ENCODE measurements at regions not wholly inside any gene's neighbourhood (a gene's known extent, or its start where the extent isn't known, plus 50 kb on each side); places are given as distances from the start of the nearest gene placed in this dataset.

- ATAC-seq (no peak), DNase-seq (ENCODE audit: extremely low read depth in 1 of 4, low spot score in 3 of 4) (no peak), FAIRE-seq (no peak)
- in situ Hi-C loops (cut with MboI) (no loop called here), intact Hi-C loops (cut with micrococcal nuclease) (no loop called here)
- Histone ChIP-seq H3K9me1 (ENCODE audit: control insufficient read depth, insufficient read depth, low read length) (no peaks in the 10 kb centered on the region), H3K27ac (ENCODE audit: extremely low read depth, low read depth, low read length) (no peak overlapping the region), H3K4me1 (replicated peaks in 1 of 2; ENCODE audit: control insufficient read depth in 2 of 2, insufficient read depth in 2 of 2, low read length in 2 of 2) (peaks cover 0 to 6% of the 10 kb centered on the region in 2 experiments; a peak in 3 of 5 replicates), H3K9ac (ENCODE audit: insufficient read depth in 1 of 2, low read depth in 2 of 2, low read length in 2 of 2) (no peak overlapping the region), H2AFZ (ENCODE audit: low read depth, low read length) (0 out of 2 replicates have a peak overlapping the region, but pooled peaks have one; percentile 34), H3K4me3 (no peak overlapping the region), H3K27me3 (ENCODE audit: control insufficient read depth in 2 of 2, insufficient read depth in 2 of 2, low read length in 2 of 2) (no peaks in the 10 kb centered on the region), H3K36me3 (ENCODE audit: control insufficient read depth, insufficient read depth, low read length) (no peaks in the 10 kb centered on the region), H3K9me3 (replicated peaks; ENCODE audit: control insufficient read depth, insufficient read depth, low read depth, low read length) (no peaks in the 10 kb centered on the region), H4K20me1 (replicated peaks; ENCODE audit: control insufficient read depth, insufficient read depth, low read length) (no peaks in the 10 kb centered on the region), H3K4me2 (ENCODE audit: insufficient read depth, low read length) (no peak overlapping the region), H3K79me2 (ENCODE audit: control insufficient read depth, insufficient read depth, low read length) (no peaks in the 10 kb centered on the region)
- 7% methylated on average over 5 of the region's 5 CpGs for WGBS (ENCODE audit: insufficient coverage, low coverage, missing lambda C conversion rate)
- BruUV-seq (replicated peaks), result no TSS peak
- TF ChIP-seq TAF7 (tag; IDR thresholded peaks at IDR 0.05) (no peak), ZNF316 (IDR thresholded peaks at IDR 0.05) (no peak)
- ChIA-PET POLR2A (no interaction called here), CTCF (ENCODE audit: low intra/inter-chr PET ratio) (no interaction called here)
Measured at GRCh38 chr11:113578715-113579250, 103.6 kb upstream of the DRD2 start.

GRCh38 chr11:113578033-113578380 lies 102.8 kb upstream of the DRD2 start:
- no peak overlapping the region for H2AFZ ChIP-seq (ENCODE audit: low read depth, low read length)
- BruUV-seq (replicated peaks), result no TSS peak
- CTCF ChIA-PET (ENCODE audit: low intra/inter-chr PET ratio), result no interaction called here
- TF ChIP-seq ZNF77 (CRISPR knock-in tag; IDR thresholded peaks at IDR 0.05) (no peak), CHCHD3 (CRISPR knock-in tag; IDR thresholded peaks at IDR 0.05) (no peak), ZNF253 (CRISPR knock-in tag; conservative IDR thresholded peaks at IDR 0.05) (no peak), ATF7 (IDR thresholded peaks at IDR 0.05) (no peak), HMBOX1 (IDR thresholded peaks at IDR 0.05) (no peak), BRD9 (IDR thresholded peaks at IDR 0.05; ENCODE audit: low read depth, partially characterized antibody) (no peak), TRIM24 (IDR thresholded peaks at IDR 0.05) (no peak), DIDO1 (tag; IDR thresholded peaks at IDR 0.05; ENCODE audit: low read depth) (no peak), BRF2 (IDR thresholded peaks at IDR 0.05; ENCODE audit: borderline replicate concordance, insufficient read depth, insufficient read length) (no peak), SMARCE1 (IDR thresholded peaks at IDR 0.05) (no peak), MTA3 (IDR thresholded peaks at IDR 0.05; ENCODE audit: borderline replicate concordance) (no peak), ZSCAN32 (CRISPR knock-in tag; IDR thresholded peaks at IDR 0.05) (no peak), KLF1 (tag; IDR thresholded peaks at IDR 0.05) (no peak), ZBTB26 (CRISPR knock-in tag; IDR thresholded peaks at IDR 0.05) (no peak), RBM22 (IDR thresholded peaks at IDR 0.05; ENCODE audit: low read depth, low read length, poor library complexity, severe bottlenecking) (no peak)

More at GRCh38 chr11:113578033-113578380, 102.8 kb upstream of the DRD2 start:
- H4K20me1 ChIP-seq (replicated peaks; ENCODE audit: control insufficient read depth, insufficient read depth, low read length), result no peaks in the 10 kb centered on the region
- H3K4me3 ChIP-seq, result no peak overlapping the region
- no peak overlapping the region for H3K27ac ChIP-seq (ENCODE audit: extremely low read depth, low read depth, low read length)
- POLR2A ChIA-PET, result no interaction called here
- H3K36me3 ChIP-seq (ENCODE audit: control insufficient read depth, insufficient read depth, low read length), result no peaks in the 10 kb centered on the region
- no peak for FAIRE-seq
- no peak overlapping the region; a peak in 1 of 4 replicates for H3K9ac ChIP-seq (ENCODE audit: insufficient read depth in 1 of 2, low read depth in 2 of 2, low read length in 2 of 2)
- DNase-seq (ENCODE audit: extremely low read depth in 1 of 4, low spot score in 3 of 4), result no peak
- ATAC-seq, result no peak
- no peaks in the 10 kb centered on the region for H3K27me3 ChIP-seq (ENCODE audit: control insufficient read depth in 2 of 2, insufficient read depth in 2 of 2, low read length in 2 of 2)
- H3K9me1 ChIP-seq (ENCODE audit: control insufficient read depth, insufficient read depth, low read length), result no peaks in the 10 kb centered on the region
- H3K4me2 ChIP-seq (ENCODE audit: insufficient read depth, low read length), result no peak overlapping the region
- WGBS (ENCODE audit: insufficient coverage, low coverage, missing lambda C conversion rate), result 0% methylated on average over 1 of the region's 1 CpG
- intact Hi-C loops (cut with micrococcal nuclease) (no loop called here), in situ Hi-C loops (cut with MboI) (no loop called here)
- H3K4me1 ChIP-seq (replicated peaks in 1 of 2; ENCODE audit: control insufficient read depth in 2 of 2, insufficient read depth in 2 of 2, low read length in 2 of 2), result peaks cover 0 to 6% of the 10 kb centered on the region in 2 experiments; a peak in 3 of 5 replicates
- H3K9me3 ChIP-seq (replicated peaks; ENCODE audit: control insufficient read depth, insufficient read depth, low read depth, low read length), result no peaks in the 10 kb centered on the region
- no peaks in the 10 kb centered on the region for H3K79me2 ChIP-seq (ENCODE audit: control insufficient read depth, insufficient read depth, low read length)

Data from K562 (cell line).